Hindlimb muscle (tissue), 1 donor: ENCODE measurements at regions not wholly inside any gene's neighbourhood (a gene's known extent, or its start where the extent isn't known, plus 50 kb on each side); places are given as distances from the start of the nearest gene placed in this dataset.
A peak's percentile ranks its signal among the peaks of the same experiment; 100 is the strongest.

Experiments
- DNase-seq: peaks from one replicate; pipeline ENCODE4 v3.0.0-alpha.2; 2013

DNA sequence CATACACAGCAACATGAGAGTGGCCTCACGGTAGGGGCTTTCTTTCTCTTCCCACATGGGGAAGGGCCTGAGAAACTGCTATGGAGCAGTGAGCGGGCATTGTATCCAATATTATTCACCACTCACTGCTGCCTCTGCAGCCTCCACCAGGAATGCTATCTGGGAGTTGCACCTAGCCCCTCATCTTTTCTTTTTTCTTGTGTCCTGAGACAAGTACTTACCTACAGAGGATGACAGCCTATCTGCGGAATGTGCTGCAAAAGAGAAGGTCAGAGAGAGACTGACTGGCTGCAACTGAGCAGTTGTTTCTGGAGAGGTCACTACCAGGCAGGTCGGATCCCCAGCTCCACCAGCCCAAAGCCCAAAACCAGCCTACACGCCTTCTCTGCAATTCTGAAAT is 52.1 kb upstream of the HTATIP2 start:
- DNase-seq = no peak

DNA sequence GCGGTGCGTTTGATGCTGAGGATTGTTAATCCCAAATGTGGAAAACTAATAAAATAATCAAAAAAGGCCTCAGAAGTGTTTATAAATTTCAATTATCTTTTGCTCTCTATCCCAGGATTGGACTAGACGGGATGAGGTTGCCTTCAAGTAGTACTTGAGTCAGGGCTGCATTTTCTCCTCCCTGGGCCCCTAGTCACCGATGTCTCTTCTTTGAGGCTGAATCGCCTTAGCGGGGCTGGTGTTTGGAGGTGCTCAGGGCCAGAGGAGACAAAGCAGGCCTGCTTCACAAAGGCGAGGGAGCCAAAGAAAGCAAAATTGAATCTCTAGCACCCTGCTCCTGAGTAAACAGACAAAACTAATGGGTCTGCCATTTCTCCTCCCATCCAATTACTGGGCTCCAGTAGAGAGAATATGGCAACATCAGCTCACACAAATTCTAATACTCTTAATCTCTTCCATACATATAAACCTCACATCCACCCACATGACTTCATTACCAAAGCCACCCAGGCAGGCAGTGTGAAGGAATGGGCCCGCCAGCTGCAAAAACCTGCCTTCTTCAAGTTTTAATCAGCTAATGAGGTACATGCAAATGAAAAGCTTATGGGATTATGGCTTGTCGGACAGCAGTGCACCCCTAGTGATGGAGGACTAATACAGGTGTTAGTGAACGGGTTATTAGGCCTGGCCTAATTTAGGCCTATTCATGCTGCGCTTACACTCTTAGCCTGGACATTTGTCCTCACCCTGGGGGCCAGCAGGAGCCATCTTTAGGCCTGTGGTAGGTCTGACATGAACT is 52.7 kb upstream of the HTATIP2 start:
- no peak for DNase-seq

DNA sequence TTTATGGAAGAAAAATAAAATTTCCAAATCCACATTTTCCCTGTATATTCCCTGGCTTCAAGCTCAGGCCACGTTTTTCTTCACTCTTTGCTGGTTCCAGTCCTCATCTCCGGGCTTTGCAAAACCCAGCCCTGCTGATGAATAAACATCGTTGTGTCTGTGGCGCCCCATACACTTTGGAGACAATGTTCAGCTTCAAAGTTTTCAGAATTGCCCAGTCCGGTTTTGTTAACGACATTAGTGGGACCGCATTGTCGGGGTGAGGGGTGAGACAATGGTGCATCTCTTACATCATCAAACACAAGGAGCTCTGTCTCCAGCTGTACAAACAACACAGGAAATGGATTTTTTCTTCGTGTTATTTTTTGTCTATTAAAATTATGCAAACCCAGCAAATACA is 53.4 kb upstream of the HTATIP2 start:
- DNase-seq = no peak

GRCh38 chr11:20309231-20310025 is 54.1 kb upstream of the HTATIP2 start:
- no peak for DNase-seq

DNA sequence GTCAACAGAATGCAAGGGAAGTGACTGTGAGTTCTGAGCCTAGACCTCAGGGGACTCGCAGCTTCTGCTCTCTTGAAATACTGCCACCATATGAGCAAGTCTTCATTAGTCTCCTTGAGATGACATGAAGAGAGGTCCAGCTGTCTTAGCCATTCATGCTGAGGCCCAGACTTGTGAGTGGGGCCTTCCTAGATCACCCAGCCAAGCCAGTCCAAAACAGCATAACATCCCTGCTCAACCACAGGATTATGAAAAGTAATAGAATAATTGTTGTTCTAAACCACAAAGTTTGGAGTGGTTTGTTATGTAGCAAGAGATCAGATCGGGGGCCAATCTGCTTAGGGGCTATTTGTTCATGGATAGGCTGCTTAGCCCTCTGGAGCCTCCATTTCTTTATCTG is 54.9 kb upstream of the HTATIP2 start:
- no peak for DNase-seq

GRCh38 chr11:20303391-20303965 is 60.0 kb upstream of the HTATIP2 start:
- DNase-seq = no peak

DNA sequence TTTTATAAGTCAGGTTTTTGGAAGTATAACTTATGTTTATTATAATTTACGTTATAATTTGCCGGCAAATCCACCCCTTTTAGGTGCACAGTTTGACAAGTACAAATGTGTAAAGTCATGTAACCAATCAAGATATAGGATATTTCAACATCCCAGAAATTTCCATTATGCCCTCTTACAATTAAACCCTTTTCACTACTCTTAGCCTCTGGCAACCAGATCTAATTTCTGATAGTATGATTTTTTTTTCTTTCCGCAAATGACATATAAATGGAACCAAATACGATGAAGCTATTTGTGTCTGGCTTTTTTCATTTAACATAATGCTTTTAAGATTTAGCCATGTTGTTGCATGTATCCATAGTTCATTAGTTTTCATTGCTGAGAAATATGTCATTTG is 69.5 kb upstream of the HTATIP2 start:
- DNase-seq = no peak

GRCh38 chr11:20293531-20293930 is 70.0 kb upstream of the HTATIP2 start:
- DNase-seq = no peak

DNA sequence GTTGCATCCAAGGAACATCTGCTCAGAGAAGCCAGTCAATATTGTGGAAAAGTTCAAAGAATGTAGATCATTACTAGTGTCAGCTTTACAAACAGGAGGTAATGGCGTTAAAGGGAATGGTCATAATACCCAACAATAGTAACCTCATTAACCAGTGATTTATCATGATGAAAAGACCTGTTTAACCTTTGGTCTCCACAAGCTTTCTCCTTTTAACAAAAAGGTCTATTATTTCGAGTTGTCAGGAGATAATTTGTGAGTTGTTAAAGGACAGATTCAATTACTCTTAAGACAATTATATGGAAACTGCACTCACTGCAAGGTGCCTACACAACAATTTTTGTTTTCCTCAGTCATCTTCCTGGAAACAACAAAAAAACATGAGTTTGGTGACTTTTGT is 73.8 kb upstream of the HTATIP2 start:
- DNase-seq = no peak

DNA sequence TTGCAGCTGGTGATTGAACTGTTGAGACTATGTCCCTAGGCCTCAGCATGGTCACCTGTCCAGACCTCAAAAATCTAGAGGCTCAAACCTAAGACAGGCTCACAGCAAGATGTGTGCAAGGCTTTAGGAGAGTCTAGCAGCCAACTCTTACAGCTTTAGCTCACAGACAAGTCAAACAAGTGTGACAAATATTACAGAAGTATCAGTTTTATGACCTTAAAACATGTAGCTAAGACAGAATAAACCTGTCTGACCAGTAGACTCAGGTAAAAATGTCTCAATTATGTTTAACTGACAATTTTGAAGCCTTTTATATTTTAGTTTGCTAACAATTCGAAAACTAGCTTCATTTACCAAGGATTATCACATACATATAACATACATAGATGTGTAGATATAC is 80.0 kb upstream of the HTATIP2 start:
- DNase-seq = no peak

DNA sequence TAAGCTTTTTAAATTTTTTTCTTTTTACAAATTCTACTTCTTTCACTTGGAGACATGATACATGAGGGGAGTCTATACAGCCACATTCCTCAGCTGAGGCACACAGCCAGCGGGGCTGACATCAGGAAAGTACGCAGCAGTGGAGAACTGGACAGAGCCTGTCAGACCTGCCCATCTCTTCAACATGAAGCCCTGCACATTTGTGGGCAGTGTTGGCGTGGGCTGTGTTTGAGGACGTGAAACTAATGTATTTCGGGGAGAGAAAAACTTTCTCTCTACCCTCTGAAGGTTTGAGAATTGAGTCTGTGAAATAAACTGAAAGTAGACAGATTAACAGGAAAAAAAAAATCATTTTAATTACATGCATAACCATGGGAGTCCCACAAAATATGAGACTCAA is 84.8 kb upstream of the HTATIP2 start:
- peak; percentile 27 for DNase-seq

GRCh38 chr11:20277014-20277413 is 86.5 kb upstream of the HTATIP2 start:
- no peak for DNase-seq

- DNase-seq = no peak
Observed at GRCh38 chr11:20275987-20276965, 87.2 kb upstream of the HTATIP2 start.

- no peak for DNase-seq
Observed at GRCh38 chr11:20274031-20274430, 89.5 kb upstream of the HTATIP2 start.

DNA sequence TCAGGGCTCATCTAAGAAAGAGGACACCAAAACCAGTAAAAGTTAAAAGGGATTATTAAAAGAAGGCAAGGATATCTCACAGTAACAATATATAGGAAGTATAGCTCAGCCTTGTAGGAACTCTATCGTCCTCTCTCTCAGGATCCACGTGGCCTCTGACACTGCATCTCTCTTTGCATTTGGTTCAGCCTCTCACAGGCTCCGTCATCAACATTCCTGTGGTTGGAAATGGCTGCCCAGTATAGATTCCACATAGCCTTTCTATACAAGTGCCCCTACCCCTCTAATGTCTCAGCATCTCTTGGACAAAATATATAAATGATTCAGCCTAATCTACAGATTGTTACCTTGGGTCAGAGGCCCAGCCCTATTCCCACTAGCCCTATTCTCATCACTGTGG is 101.3 kb upstream of the DBX1 start:
- no peak for DNase-seq

- DNase-seq = no peak
Observed at GRCh38 chr11:20260307-20260706, 100.0 kb upstream of the DBX1 start.

DNA sequence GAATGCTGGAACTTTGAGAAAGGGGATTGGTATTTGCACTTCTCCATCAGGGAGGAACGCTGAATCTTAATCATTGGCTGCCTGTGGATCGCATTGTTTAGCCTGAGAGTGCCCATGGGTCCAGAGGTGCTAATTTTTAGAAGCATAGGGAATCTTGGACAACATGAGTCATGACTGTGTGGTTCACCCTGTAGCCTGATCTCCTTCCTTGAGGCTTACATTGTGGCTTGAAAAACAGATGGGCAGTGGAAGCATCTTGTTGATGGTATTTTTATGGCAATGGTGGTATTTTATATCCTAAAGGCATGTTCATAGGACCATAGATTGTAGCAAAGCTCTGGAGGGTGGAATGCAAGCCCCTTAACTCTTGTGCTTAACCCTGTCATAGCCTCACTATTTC is 99.2 kb upstream of the DBX1 start:
- DNase-seq = no peak

- no peak for DNase-seq
Observed at GRCh38 chr11:20258376-20258895, 98.2 kb upstream of the DBX1 start.

GRCh38 chr11:20256925-20257324 is 96.7 kb upstream of the DBX1 start:
- DNase-seq = no peak

- DNase-seq = no peak
Observed at GRCh38 chr11:20253796-20254195, 93.5 kb upstream of the DBX1 start.

GRCh38 chr11:20251496-20251895 is 91.2 kb upstream of the DBX1 start:
- no peak for DNase-seq

DNA sequence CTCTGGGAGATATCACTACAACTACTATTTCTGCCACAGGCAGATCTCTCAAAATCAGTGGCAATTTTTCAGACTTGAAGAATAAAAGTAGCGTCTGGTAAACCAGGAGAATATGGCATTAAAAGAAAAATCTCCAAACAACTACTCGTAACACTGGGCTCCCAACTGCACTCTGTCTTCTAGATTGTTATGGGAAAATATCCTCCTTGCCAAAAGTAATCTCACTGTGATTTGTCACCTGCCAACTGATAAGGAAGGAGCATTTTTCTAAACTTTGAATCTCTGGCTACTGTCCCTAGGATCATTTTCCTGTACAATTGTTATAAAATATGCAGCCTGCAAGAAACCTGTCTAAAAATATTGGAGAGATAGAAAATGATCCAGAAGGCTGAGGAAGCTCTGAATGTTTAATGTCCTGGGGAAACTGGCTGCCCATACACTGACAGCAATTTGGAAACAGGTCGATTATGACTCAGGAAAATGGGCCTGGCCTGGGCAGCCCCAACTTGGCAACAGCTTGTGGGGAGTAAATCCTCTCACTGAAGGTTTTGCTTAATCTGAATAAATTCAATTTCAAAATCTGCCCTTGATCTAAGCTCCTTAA is 90.5 kb upstream of the DBX1 start:
- DNase-seq = no peak
